ENCODE measurements at regions not wholly inside any gene's neighbourhood (a gene's known extent, or its start where the extent isn't known, plus 50 kb on each side); places are given as distances from the start of the nearest gene placed in this dataset.

DNA sequence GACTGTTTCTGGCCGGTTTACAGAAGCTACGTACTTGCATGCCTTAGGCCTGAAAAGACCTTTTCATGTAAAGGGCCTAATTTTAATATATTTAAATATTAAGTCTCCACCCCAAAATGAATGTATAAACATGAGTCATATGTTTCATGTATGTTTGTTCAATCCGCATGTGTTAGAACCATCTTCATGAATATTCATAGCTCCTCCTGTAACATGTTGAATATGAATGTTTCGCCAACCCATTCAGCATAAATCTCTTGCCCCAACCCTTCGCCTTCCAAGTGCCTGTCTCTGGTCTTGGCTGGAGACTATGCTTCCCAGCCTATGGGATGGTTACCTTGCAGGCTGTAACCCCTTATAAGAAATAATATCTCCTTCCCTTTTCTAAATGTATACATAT lies 212.5 kb downstream of the SCG2 start:
- Histone ChIP-seq H3K4me1 (no peaks in the 10 kb centered on the region), H3K27me3 (no peaks in the 10 kb centered on the region), H3K9me3 (replicated peaks) (no peaks in the 10 kb centered on the region), H3K36me3 (no peaks in the 10 kb centered on the region), H3K4me3 (no peak overlapping the region), H3K27ac (no peak overlapping the region)
- no peak for DNase-seq

DNA sequence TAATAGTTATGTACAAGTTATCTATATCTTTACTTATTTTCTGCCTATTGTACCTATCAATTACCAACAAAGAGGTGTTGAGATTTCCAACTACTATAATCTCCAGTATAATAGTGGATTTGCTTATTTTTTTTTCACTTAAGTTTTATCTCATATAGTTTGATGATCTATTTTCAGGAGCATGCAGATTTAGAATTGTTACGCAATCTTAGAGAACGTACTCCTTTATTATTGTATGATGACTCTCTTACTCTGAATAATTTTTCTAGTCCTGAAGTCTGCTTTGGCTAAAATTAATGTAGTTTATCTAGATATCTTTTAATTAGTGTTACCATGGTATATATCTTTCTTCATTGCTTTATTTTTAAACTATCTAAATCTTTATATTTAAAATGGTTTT lies 205.2 kb downstream of the SCG2 start:
- Histone ChIP-seq H3K27ac (no peak overlapping the region), H3K4me3 (no peak overlapping the region), H3K27me3 (no peaks in the 10 kb centered on the region), H3K36me3 (no peaks in the 10 kb centered on the region), H3K9me3 (replicated peaks) (no peaks in the 10 kb centered on the region), H3K4me1 (no peaks in the 10 kb centered on the region; the same call in 1 of the 2 replicates)
- DNase-seq, result no peak

DNA sequence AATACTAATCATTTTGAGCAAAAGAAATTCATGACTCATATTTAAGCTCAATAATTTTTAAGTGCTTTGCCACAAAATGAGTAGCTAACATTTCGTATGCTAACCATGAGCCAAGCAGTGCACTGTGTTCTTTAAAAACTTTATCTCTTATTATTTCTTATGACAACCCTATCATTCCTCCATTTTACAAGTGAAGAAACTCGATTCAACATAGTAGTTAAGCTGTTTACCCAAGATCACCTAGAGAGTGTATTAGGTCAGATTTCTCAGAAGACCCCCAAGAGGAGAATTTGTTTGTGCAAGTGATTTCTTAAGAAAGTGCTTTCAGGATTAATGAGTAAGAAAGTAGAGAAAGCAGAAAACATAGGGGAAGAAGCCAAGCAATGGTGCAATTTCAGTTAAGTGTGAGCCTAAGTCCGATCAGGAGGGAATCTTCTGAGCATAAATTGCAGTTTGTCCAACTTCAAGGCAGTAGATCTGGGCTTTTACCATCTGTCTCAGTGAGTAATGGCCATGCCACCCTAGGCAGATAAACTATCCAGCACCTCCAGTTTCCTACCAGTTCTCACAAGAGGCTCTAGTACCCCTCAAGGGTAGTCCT lies 202.7 kb downstream of the SCG2 start:
- no peaks in the 10 kb centered on the region for H3K9me3 ChIP-seq (replicated peaks)
- no peak overlapping the region for H3K27ac ChIP-seq
- H3K4me3 ChIP-seq, result no peak overlapping the region
- no peaks in the 10 kb centered on the region for H3K36me3 ChIP-seq
- no peaks in the 10 kb centered on the region; the same call in 1 of the 2 replicates for H3K4me1 ChIP-seq
- no peak for DNase-seq
- H3K27me3 ChIP-seq, result no peaks in the 10 kb centered on the region

DNA sequence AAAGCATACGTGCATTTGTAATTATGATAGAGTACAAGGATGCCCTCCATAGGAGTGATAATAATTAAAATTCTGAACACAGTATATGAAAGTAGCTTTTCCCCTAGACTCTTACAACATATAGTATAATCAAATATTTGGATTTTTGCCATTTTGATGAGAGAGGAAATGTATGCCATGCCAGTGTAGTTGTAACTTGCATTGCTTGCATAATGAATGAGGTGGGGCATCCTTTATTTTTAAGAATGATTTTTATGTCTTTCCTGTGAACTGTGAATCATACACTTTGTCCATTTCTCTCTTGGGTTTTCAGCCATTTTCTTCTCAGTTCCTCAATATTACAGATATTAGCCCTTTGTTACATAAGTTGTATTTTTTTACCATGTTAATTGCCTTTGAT lies 197.5 kb downstream of the SCG2 start:
- H3K27me3 ChIP-seq, result 0 out of 2 replicates have a peak, but pooled peaks cover 5% of the 10 kb centered on the region
- H3K36me3 ChIP-seq, result no peaks in the 10 kb centered on the region
- no peak for DNase-seq
- no peak overlapping the region for H3K4me3 ChIP-seq
- H3K27ac ChIP-seq, result no peak overlapping the region
- no peaks in the 10 kb centered on the region for H3K9me3 ChIP-seq (replicated peaks)
- no peaks in the 10 kb centered on the region; the same call in 1 of the 2 replicates for H3K4me1 ChIP-seq

DNA sequence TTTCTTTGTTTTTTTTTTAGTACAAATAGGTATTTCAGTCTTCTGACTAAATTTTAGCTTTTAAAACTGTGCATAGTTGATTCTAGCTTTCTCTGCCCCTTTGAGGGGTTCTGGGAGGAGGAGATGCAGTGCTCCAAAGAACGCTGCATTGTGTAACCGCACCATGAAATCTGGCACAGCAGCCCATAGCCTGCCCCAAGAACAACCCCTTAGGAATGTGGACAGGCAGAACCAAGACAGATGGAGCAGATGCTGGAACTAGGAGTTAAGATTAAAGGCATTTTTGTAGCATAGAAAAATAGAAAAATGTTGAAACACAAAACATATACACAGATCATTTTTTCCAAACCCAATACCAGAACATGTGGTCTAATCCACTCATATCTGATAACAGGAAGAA lies 187.5 kb downstream of the SCG2 start:
- H3K4me3 ChIP-seq, result no peak overlapping the region
- H3K27ac ChIP-seq, result no peak overlapping the region
- H3K9me3 ChIP-seq (replicated peaks), result no peaks in the 10 kb centered on the region
- DNase-seq, result no peak
- H3K4me1 ChIP-seq, result no peaks in the 10 kb centered on the region
- no peaks in the 10 kb centered on the region for H3K27me3 ChIP-seq
- H3K36me3 ChIP-seq, result no peaks in the 10 kb centered on the region

DNA sequence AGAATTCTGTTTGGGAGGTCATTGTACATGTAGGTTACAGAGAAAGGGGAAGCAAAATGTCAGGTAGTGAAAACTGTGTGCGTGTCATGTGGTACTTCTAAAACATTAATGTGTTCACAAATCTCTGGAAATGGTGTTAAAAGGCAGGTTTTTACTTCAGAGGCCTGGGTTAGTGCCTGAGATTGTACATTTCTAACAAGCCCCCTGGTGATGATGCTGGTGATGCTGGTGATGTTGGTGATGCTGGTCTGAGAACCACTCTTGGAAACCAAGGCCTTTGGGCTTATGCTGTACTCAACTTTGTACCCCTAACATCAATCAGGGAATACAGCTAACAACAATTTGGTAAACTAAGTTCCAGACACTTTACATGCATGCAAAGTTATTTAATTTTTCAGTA lies 187.1 kb downstream of the SCG2 start:
- Histone ChIP-seq H3K36me3 (no peaks in the 10 kb centered on the region), H3K4me3 (no peak overlapping the region), H3K27me3 (no peaks in the 10 kb centered on the region), H3K9me3 (replicated peaks) (no peaks in the 10 kb centered on the region), H3K27ac (no peak overlapping the region), H3K4me1 (no peaks in the 10 kb centered on the region)
- DNase-seq, result no peak

DNA sequence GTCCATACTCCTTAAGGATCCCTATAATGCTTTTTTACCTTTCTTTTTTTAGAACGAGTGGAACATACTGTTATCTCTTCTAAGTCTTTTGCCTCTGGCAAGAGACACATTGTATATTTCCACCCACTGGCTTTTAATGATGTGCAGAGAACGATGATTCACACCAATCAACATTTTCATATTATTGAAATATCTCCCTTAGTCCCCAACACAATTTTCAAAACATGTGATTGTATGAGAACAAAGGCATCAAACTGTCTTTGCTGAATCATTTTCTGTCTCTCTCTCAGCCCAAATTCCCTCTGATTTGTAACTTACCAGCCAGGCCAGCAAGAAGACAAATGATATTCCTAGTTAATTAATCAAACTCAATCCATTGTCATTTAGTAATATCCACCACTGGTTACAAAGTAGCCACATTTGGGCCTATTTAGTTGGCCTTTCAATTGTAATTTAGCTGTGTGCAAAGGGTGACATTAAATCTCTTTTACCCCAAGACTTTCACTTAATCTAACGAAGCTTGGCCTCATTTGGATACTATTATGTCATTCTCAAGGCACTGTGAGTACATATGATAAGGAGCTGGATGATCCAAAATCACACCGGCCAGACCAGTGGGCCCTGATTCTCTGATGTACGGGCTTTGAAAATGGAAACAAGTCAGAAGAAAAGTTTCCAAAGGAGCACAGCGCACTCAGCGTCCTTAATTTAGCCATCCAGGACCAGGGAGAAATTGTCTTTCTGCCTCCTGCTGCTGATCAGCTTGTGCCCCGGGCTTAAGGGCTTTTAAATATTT lies 185.1 kb downstream of the SCG2 start:
- Histone ChIP-seq H3K4me1 (no peaks in the 10 kb centered on the region), H3K4me3 (no peak overlapping the region), H3K9me3 (replicated peaks) (no peaks in the 10 kb centered on the region), H3K36me3 (no peaks in the 10 kb centered on the region), H3K27ac (no peak overlapping the region), H3K27me3 (0 out of 2 replicates have a peak, but pooled peaks cover 2% of the 10 kb centered on the region)
- DNase-seq, result no peak

DNA sequence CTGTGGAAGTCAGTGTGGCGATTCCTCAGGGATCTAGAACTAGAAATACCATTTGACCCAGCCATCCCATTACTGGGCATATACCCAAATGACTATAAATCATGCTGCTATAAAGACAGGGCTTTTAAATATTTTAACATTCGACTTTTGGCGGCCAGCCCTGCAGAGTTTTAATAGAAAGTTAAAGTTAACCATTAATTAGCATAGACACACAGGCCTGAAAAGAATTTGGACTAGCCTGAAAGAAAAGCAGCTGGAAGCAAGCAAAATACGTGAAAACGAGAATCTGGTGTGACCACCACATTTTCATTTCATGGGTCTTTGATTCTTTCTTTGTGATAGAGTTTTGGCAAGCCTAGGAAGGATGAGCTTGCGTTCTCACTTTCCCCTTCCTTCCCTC lies 184.0 kb downstream of the SCG2 start:
- Histone ChIP-seq H3K36me3 (no peaks in the 10 kb centered on the region), H3K4me3 (no peak overlapping the region), H3K27me3 (0 out of 2 replicates have a peak, but pooled peaks cover 5% of the 10 kb centered on the region), H3K4me1 (no peaks in the 10 kb centered on the region), H3K9me3 (replicated peaks) (no peaks in the 10 kb centered on the region), H3K27ac (no peak overlapping the region)
- DNase-seq, result no peak

DNA sequence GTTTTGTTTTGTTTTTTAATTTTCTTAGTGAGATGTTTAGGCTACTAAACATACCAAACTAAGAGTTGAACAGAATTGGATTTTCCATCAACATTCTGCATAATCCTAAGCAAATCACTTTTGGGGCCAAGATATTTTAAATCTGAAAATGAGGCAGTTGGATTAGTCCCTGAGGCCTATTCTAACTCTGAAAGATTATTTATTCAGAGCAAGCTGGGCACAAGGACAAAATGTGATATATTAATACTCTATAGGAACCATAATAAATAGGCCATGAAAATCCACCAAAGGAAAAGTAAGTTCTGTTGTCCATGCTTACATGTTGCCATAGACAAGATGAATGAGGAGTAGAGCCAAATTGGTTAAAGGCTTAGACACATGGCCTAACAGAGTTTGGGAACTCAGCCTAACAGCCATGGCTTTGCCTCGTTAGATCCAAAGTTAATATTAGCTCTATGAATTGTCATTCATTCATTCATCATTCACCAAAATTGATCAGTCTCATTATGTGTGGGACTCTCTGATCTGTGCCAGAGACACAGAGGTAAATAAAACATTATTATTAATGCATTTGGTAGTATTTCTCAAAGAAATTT lies 183.5 kb downstream of the SCG2 start:
- no peak for DNase-seq
- Histone ChIP-seq H3K27me3 (0 out of 2 replicates have a peak, but pooled peaks cover 5% of the 10 kb centered on the region), H3K9me3 (replicated peaks) (no peaks in the 10 kb centered on the region), H3K27ac (no peak overlapping the region), H3K36me3 (no peaks in the 10 kb centered on the region), H3K4me1 (no peaks in the 10 kb centered on the region), H3K4me3 (no peak overlapping the region)

DNA sequence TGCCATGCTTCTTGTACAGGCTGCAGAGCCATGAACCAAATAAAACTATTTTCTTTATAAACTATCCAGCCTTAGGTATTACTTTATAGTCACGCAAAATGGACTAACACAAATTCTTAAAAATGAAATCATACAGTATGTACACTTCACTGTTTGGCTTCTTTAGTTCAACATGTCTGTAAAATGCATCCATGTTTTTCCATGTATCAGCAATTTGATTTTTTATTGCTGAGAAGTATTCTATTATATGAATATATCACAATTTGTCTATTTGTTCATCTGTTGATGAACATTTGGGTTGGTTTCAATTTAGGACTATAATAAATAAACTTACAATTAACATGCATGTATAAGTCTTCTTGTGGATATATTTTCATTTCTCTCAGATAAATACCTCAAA lies 182.1 kb downstream of the SCG2 start:
- H3K27ac ChIP-seq, result no peak overlapping the region
- H3K4me3 ChIP-seq, result no peak overlapping the region
- no peaks in the 10 kb centered on the region for H3K36me3 ChIP-seq
- no peaks in the 10 kb centered on the region for H3K4me1 ChIP-seq
- no peak for DNase-seq
- H3K27me3 ChIP-seq, result 0 out of 2 replicates have a peak, but pooled peaks cover 5% of the 10 kb centered on the region
- H3K9me3 ChIP-seq (replicated peaks), result no peaks in the 10 kb centered on the region

DNA sequence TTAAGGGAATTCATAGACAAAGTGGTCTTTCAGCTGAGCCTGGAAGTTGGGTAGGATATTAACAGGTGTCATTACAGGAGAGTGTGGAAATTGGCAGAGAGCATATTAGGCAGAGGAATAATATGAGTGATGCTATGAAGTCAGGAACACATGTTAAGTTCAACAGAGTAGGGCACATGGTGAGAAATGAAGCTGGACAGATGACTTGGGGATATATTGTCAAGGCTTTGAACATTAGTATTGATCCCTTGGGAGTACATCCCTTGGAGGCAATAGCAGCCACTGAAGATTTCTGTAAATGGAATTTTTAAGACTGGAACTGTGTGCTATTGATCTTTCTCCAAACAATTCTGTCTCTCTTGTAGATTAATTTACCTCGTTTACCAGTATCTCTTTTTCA lies 170.7 kb downstream of the SCG2 start:
- no peak overlapping the region for H3K4me3 ChIP-seq

DNA sequence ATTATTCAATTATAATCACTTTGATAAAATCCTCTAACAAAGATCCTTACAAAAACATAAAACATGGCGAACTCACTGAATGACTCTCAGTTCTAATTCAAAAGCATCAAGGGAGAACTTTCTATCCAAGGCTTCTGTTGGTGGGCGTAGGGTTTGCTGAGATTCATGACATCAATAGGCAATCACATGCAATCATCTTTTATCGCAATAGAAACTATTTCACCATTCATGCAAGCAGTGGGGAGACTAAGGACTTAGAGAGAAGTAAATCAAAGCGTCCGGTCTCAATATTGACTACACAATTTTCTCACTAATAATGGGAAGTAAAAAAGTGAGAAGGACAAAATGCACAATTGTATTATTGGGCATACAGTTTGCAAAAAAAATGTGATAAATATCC lies 168.7 kb downstream of the SCG2 start:
- no peak overlapping the region for H3K27ac ChIP-seq
- DNase-seq, result no peak
- no peaks in the 10 kb centered on the region for H3K9me3 ChIP-seq (replicated peaks)
- H3K4me3 ChIP-seq, result no peak overlapping the region
- no peaks in the 10 kb centered on the region for H3K4me1 ChIP-seq
- H3K27me3 ChIP-seq, result no peaks in the 10 kb centered on the region
- no peaks in the 10 kb centered on the region for H3K36me3 ChIP-seq

More for the DNA sequence above, 170.7 kb downstream of the SCG2 start:
- H3K27me3 ChIP-seq, result no peaks in the 10 kb centered on the region
- no peak overlapping the region for H3K27ac ChIP-seq
- H3K4me1 ChIP-seq, result no peaks in the 10 kb centered on the region
- DNase-seq, result no peak
- no peaks in the 10 kb centered on the region for H3K36me3 ChIP-seq
- H3K9me3 ChIP-seq (replicated peaks), result no peaks in the 10 kb centered on the region

DNA sequence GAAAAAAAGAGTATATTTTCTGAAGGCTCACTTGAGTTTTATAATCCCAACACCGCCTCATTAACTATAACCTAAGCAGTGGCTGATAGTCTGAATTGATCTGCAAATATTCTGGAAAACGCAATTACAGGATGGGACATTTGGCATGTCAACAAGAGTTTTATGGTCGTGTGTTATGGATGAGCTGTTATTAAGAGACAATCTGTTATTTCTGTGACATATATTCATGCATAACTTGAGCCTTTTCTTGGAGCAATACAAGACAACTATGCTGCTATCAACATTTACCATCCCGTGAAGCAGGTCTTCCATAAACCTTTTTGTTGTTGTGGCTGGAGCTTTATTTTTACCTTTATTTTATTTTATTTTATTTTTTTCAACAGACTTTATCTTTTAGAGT lies 164.4 kb downstream of the SCG2 start:
- Histone ChIP-seq H3K36me3 (no peaks in the 10 kb centered on the region), H3K27me3 (no peaks in the 10 kb centered on the region), H3K4me3 (no peak overlapping the region), H3K9me3 (replicated peaks) (no peaks in the 10 kb centered on the region), H3K27ac (no peak overlapping the region), H3K4me1 (no peaks in the 10 kb centered on the region)
- no peak for DNase-seq

DNA sequence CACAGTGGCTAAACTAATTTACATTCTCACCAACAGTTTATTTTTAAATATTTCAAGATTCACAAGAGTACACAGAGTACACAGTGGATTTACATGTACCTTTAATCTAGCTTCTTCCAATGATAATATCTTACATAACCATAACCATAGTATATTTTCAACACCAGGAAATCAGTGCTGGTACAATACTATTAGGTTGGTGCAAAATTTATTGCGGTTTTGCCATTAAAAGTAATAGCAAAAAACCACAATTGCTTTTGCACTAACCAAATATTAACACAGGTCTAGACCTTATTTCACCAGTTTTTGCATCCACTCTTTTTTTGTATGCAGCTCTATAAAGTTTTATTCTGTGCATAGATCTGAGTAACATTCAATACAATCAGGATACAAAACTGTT lies 163.0 kb downstream of the SCG2 start:
- no peaks in the 10 kb centered on the region for H3K36me3 ChIP-seq
- no peaks in the 10 kb centered on the region for H3K9me3 ChIP-seq (replicated peaks)
- no peak overlapping the region for H3K27ac ChIP-seq
- H3K4me3 ChIP-seq, result no peak overlapping the region
- no peak for DNase-seq
- no peaks in the 10 kb centered on the region for H3K4me1 ChIP-seq
- H3K27me3 ChIP-seq, result no peaks in the 10 kb centered on the region

DNA sequence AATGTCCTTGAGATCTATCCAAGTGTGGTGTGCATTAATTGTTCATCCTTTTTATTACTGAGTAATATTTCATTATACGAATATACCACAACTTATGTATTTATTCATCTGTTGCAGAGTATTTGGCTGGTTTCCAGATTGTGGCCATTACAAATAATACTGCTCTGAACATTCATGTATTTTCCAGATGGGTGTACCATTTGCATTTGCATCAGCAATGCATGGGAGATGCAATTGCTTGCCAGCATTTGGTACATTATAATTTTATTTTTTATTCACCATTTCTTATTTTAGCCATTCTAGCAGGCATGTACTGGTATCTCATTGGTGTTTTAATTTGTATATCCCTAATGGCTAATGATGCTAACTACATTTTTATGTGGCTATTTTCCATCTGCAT lies 162.4 kb downstream of the SCG2 start:
- H3K27ac ChIP-seq, result no peak overlapping the region
- no peak for DNase-seq
- H3K27me3 ChIP-seq, result no peaks in the 10 kb centered on the region
- H3K36me3 ChIP-seq, result no peaks in the 10 kb centered on the region
- H3K9me3 ChIP-seq (replicated peaks), result no peaks in the 10 kb centered on the region
- H3K4me1 ChIP-seq, result no peaks in the 10 kb centered on the region
- H3K4me3 ChIP-seq, result no peak overlapping the region

Data from SJCRH30 (cell line).